ENCODE measurements at regions not wholly inside any gene's neighbourhood (a gene's known extent, or its start where the extent isn't known, plus 50 kb on each side); places are given as distances from the start of the nearest gene placed in this dataset.
"Not testable (repeated sequence)": the region's sequence is repeated elsewhere in the genome, so short reads cannot be mapped to it uniquely, and the experiment has no call there.

GRCh38 chr15:96851613-96852012 is 521.1 kb downstream of the NR2F2 start:
- DNase-seq = no peak

GRCh38 chr15:96858694-96859093 is 528.2 kb downstream of the NR2F2 start:
- DNase-seq = no peak

- DNase-seq = no peak
Measured at GRCh38 chr15:96860741-96861140, 530.2 kb downstream of the NR2F2 start.

- no peak for DNase-seq
Measured at GRCh38 chr15:96867992-96868391, 537.5 kb downstream of the NR2F2 start.

GRCh38 chr15:96869122-96869521 is 538.6 kb downstream of the NR2F2 start:
- DNase-seq = no peak

GRCh38 chr15:96869790-96870189 is 539.3 kb downstream of the NR2F2 start:
- no peak for DNase-seq

- no peak for DNase-seq
Measured at GRCh38 chr15:96870580-96870979, 540.1 kb downstream of the NR2F2 start.

GRCh38 chr15:96877442-96877841 is 546.9 kb downstream of the NR2F2 start:
- not testable (repeated sequence) for DNase-seq

GRCh38 chr15:96878129-96878528 is 547.6 kb downstream of the NR2F2 start:
- no peak for DNase-seq

- DNase-seq = no peak
Measured at GRCh38 chr15:96882121-96882772, 551.7 kb downstream of the NR2F2 start.

- no peak for DNase-seq
Measured at GRCh38 chr15:96887730-96888129, 557.2 kb downstream of the NR2F2 start.

- DNase-seq = no peak
Measured at GRCh38 chr15:96888764-96889163, 558.3 kb downstream of the NR2F2 start.

- DNase-seq = no peak
Measured at GRCh38 chr15:96889734-96890480, 559.4 kb downstream of the NR2F2 start.

- DNase-seq = no peak
Measured at GRCh38 chr15:96891046-96891445, 560.5 kb downstream of the NR2F2 start.

GRCh38 chr15:96893159-96893906 is 562.8 kb downstream of the NR2F2 start:
- DNase-seq = no peak

GRCh38 chr15:96894659-96895058 is 564.2 kb downstream of the NR2F2 start:
- DNase-seq = no peak

- no peak for DNase-seq
Measured at GRCh38 chr15:96896766-96897165, 566.3 kb downstream of the NR2F2 start.

- no peak for DNase-seq
Measured at GRCh38 chr15:96914081-96914480, 583.6 kb downstream of the NR2F2 start.

GRCh38 chr15:96916750-96917149 is 586.2 kb downstream of the NR2F2 start:
- DNase-seq = no peak

GRCh38 chr15:96924570-96924969 is 594.1 kb downstream of the NR2F2 start:
- no peak for DNase-seq

- DNase-seq = no peak
Measured at GRCh38 chr15:96947296-96948229, 617.1 kb downstream of the NR2F2 start.

GRCh38 chr15:96948981-96949380 is 618.5 kb downstream of the NR2F2 start:
- DNase-seq = no peak

- DNase-seq = no peak
Measured at GRCh38 chr15:96958721-96959120, 628.2 kb downstream of the NR2F2 start.

Data from activated effector memory CD4-positive, alpha-beta T cell treated with anti-CD3 and anti-CD28 coated beads, Interleukin-2, amount 50 U/mL, for 16 hours (primary cell).